ENCODE measurements at regions not wholly inside any gene's neighbourhood (a gene's known extent, or its start where the extent isn't known, plus 50 kb on each side); places are given as distances from the start of the nearest gene placed in this dataset.
A peak's percentile ranks its signal among the peaks of the same experiment; 100 is the strongest.

DNA sequence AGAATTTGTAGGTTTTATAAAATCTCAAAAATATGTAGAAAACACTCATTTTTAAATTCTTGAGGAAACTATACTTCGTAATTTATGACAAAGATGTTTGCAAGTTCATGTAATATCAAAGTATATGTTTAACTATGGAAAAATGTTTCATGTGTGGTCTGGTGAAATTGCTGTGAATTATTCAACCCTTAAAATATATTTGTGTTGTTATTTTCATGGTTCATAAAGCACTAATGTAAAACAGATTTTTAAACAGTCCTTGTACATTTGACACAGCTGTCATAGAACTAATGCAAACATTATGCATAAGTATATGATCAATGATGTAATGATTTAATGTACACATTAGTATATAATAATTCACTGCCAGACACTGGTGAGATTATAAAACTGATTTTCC, 83.1 kb upstream of the ARSJ start:
- Histone ChIP-seq H3K36me3 (0 out of 2 replicates have a peak, but pooled peaks cover 3% of the 10 kb centered on the region), H3K4me3 (no peak overlapping the region), H3K4me1 (replicated peaks) (no peaks in the 10 kb centered on the region), H3K9me3 (replicated peaks) (peaks cover 4% of the 10 kb centered on the region; the same call in 1 of the 2 replicates), H3K27ac (no peak overlapping the region), H3K27me3 (replicated peaks) (no peaks in the 10 kb centered on the region)
- DNase-seq (ENCODE audit: low read depth in 1 of 2, low spot score in 2 of 2): no peak

DNA sequence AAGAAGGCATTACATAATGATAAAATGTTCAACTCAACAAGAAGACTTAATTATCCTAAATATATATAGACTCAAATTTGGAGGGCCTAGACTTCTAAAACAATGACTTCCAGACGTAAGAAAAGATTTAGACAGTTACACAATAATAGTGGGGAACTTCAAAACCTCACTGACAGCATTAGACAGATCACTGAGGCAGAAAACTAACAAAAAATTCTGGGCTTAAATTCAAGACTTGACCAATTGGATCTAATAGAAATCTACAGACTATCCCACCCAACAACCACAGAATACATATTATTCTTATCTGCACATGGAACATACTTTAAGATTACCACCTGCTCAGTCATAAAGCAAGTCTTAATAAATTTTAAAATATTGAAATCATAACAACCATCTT, 93.3 kb upstream of the ARSJ start:
- no peak for DNase-seq (ENCODE audit: low read depth in 1 of 2, low spot score in 2 of 2)
- Histone ChIP-seq H3K36me3 (no peaks in the 10 kb centered on the region), H3K27ac (no peak overlapping the region), H3K27me3 (replicated peaks) (no peaks in the 10 kb centered on the region), H3K4me1 (replicated peaks) (peaks cover 9% of the 10 kb centered on the region), H3K9me3 (replicated peaks) (0 out of 2 replicates have a peak, but pooled peaks cover 2% of the 10 kb centered on the region), H3K4me3 (no peak overlapping the region)

DNA sequence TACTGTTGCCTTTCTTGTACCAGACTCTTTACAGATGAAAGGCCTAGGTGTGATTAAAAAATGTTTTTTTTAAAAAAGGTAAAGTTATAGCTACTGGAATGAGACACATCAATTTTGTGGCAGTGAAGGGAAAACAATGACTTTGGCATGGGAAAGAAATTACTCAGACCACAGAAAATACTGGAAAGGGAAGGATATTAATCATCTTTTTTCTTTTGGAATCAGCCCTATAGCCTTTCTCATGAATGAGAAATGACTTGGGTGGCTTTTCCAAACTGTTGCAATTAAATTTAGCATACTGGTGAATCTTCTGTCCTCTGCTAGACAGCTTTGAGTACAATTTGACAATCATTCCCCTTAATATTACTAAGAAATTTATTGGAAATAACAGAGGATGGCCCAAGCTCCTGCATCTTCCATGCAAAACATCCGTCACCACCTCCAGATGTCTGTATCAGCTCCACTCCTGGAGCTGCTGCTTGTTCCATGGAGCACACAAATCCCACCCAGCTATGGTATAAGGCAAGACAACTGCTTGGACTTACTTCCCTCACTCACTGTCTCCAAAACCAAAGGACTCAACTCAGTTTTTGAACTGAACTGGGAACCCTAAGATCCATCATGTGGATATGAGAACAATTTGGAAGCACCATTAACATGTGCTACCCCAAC, 97.6 kb upstream of the ARSJ start:
- peaks cover 11% of the 10 kb centered on the region for H3K4me1 ChIP-seq (replicated peaks)
- 0 out of 2 replicates have a peak, but pooled peaks cover 2% of the 10 kb centered on the region for H3K9me3 ChIP-seq (replicated peaks)
- H3K27ac ChIP-seq: no peak overlapping the region; the same call in 1 of the 2 replicates
- H3K27me3 ChIP-seq (replicated peaks): no peaks in the 10 kb centered on the region
- no peak for DNase-seq (ENCODE audit: low read depth in 1 of 2, low spot score in 2 of 2)
- no peak overlapping the region for H3K4me3 ChIP-seq
- H3K36me3 ChIP-seq: no peaks in the 10 kb centered on the region

- no peaks in the 10 kb centered on the region for H3K27me3 ChIP-seq (replicated peaks)
- H3K27ac ChIP-seq: no peak overlapping the region; the same call in 1 of the 2 replicates
- H3K36me3 ChIP-seq: no peaks in the 10 kb centered on the region
- H3K4me3 ChIP-seq: no peak overlapping the region
- peak; percentile 40 to 45 for DNase-seq (ENCODE audit: low read depth in 1 of 2, low spot score in 2 of 2)
- peaks cover 11% of the 10 kb centered on the region for H3K4me1 ChIP-seq (replicated peaks)
- H3K9me3 ChIP-seq (replicated peaks): 0 out of 2 replicates have a peak, but pooled peaks cover 2% of the 10 kb centered on the region
Measured at GRCh38 chr4:114077610-114078009, 98.2 kb upstream of the ARSJ start.

DNA sequence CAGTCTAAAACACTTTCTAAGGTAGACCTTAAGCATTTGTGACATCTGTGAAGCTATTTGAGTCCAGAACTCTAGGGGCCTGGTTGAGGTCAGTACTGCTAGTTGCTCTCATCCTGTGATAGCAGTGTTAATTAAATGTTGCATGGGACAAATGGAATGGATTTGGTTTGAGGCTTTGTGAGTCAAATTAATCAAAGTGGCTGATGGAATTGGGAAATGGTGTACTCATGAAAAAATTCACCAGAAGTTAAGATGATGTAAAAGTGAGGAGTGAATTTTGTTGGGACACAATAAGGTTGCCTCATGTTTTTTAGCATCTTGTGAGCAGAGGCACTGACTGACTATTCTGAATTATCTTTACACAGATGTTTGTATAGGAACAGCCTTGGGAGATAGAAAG, 99.2 kb upstream of the ARSJ start:
- H3K9me3 ChIP-seq (replicated peaks): 0 out of 2 replicates have a peak, but pooled peaks cover 2% of the 10 kb centered on the region
- no peak overlapping the region for H3K4me3 ChIP-seq
- H3K27ac ChIP-seq: no peak overlapping the region
- no peak for DNase-seq (ENCODE audit: low read depth in 1 of 2, low spot score in 2 of 2)
- H3K27me3 ChIP-seq (replicated peaks): no peaks in the 10 kb centered on the region
- no peaks in the 10 kb centered on the region for H3K36me3 ChIP-seq
- peaks cover 21% of the 10 kb centered on the region for H3K4me1 ChIP-seq (replicated peaks)

DNA sequence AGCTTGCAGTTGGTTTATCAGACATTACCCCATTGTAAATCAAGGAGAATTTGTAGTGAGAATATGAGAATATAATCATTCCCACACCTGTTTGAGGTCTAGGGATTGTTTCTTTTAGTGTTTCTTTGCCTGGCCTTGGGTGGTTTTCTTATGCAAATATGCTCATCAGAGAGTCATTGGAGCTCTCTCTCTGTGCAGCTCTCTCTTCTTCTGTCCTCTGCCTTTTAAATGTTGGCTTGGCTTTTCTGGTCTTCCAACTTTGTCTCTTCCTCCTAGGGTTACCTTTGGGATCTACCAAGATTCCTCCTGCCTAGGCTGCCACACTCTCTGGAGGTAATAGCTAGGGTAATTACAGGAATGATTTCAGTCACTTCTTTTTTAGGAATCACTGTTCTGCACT, 102.3 kb upstream of the ARSJ start:
- Histone ChIP-seq H3K4me1 (replicated peaks) (peaks cover 23% of the 10 kb centered on the region), H3K4me3 (no peak overlapping the region), H3K27ac (no peak overlapping the region), H3K27me3 (replicated peaks) (no peaks in the 10 kb centered on the region), H3K36me3 (no peaks in the 10 kb centered on the region), H3K9me3 (replicated peaks) (no peaks in the 10 kb centered on the region)
- no peak for DNase-seq (ENCODE audit: low read depth in 1 of 2, low spot score in 2 of 2)

DNA sequence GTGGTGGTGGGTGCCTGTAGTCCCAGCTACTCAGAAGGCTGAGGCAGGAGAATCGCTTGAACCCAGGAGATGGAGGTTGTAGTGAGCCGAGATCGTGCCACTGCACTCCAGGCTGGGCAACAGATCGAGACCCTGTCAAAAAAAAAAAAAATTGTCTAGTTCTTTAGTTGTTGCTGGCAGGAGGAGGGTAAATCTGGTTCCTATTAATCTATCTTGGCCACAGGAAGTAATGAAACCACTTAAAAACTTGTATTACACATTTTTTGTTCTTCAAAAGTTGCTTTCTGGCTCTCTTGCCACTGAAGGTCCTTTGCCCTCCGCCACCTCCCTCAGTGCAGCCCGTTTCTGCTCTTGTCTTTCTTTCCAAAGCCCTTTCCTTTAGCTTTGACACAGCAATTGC, 102.9 kb upstream of the ARSJ start:
- Histone ChIP-seq H3K4me1 (replicated peaks) (peaks cover 23% of the 10 kb centered on the region), H3K36me3 (no peaks in the 10 kb centered on the region)
- no peak for DNase-seq (ENCODE audit: low read depth in 1 of 2, low spot score in 2 of 2)

DNA sequence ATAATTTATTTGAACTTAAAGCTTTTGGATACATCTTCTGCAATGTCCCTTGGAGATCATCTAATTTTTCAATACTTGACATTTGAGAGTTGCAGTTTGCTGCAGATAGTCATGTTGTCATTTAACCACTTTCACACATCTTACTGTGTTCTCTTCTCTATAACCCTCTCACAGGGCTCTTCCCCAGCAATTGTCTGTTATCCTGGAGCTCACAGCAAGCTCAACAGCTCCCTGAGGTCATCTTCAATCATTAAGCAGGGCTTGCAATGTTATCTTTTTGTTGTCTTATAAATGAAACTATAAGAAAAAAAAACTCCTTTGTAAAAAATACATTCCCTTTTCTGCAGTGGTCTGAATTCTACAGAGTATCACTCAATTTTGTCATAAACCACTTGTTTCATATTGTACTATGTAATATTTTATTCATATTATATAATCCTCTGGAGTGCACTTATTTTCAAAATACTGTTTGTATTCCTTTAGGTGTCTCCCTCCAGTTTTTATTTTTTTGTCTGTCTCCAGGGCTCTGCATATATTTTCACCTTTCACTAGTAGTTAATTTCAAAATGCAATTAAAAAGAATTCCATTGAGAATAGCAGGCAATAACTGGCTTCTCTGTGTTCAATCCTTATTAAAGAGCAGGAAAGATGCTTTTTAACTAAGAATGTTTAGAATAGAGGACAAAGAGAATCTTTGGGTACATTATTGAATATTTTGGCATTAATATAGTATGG, 106.3 kb upstream of the ARSJ start:
- H3K4me3 ChIP-seq: no peak overlapping the region
- no peak overlapping the region for H3K27ac ChIP-seq
- peaks cover 29% of the 10 kb centered on the region for H3K4me1 ChIP-seq (replicated peaks)
- no peaks in the 10 kb centered on the region for H3K36me3 ChIP-seq
- no peaks in the 10 kb centered on the region for H3K9me3 ChIP-seq (replicated peaks)
- no peaks in the 10 kb centered on the region for H3K27me3 ChIP-seq (replicated peaks)
- DNase-seq (ENCODE audit: low read depth in 1 of 2, low spot score in 2 of 2): no peak

More for the DNA sequence above, 102.9 kb upstream of the ARSJ start:
- Histone ChIP-seq H3K27me3 (replicated peaks) (no peaks in the 10 kb centered on the region), H3K9me3 (replicated peaks) (no peaks in the 10 kb centered on the region), H3K27ac (no peak overlapping the region), H3K4me3 (no peak overlapping the region)

GRCh38 chr4:114087596-114088230, 108.3 kb upstream of the ARSJ start:
- H3K27ac ChIP-seq: peak overlapping the region; percentile 44
- H3K27me3 ChIP-seq (replicated peaks): no peaks in the 10 kb centered on the region
- peak in 1 of 2 experiments; percentile 62 for DNase-seq (ENCODE audit: low read depth in 1 of 2, low spot score in 2 of 2)
- peaks cover 28% of the 10 kb centered on the region for H3K4me1 ChIP-seq (replicated peaks)
- no peaks in the 10 kb centered on the region for H3K9me3 ChIP-seq (replicated peaks)
- H3K36me3 ChIP-seq: no peaks in the 10 kb centered on the region
- H3K4me3 ChIP-seq: no peak overlapping the region

- Histone ChIP-seq H3K4me3 (no peak overlapping the region), H3K4me1 (replicated peaks) (peaks cover 20% of the 10 kb centered on the region), H3K27ac (peak overlapping the region; percentile 44)
Measured at GRCh38 chr4:114088481-114088880, 109.0 kb upstream of the ARSJ start.

GRCh38 chr4:114091546-114091945, 112.1 kb upstream of the ARSJ start:
- Histone ChIP-seq H3K9me3 (replicated peaks) (no peaks in the 10 kb centered on the region), H3K27ac (no peak overlapping the region), H3K4me1 (replicated peaks) (peaks cover 19% of the 10 kb centered on the region), H3K27me3 (replicated peaks) (no peaks in the 10 kb centered on the region), H3K4me3 (no peak overlapping the region), H3K36me3 (no peaks in the 10 kb centered on the region)
- DNase-seq (ENCODE audit: low read depth in 1 of 2, low spot score in 2 of 2): no peak

More at GRCh38 chr4:114088481-114088880, 109.0 kb upstream of the ARSJ start:
- H3K9me3 ChIP-seq (replicated peaks): no peaks in the 10 kb centered on the region
- no peaks in the 10 kb centered on the region for H3K36me3 ChIP-seq
- no peak for DNase-seq (ENCODE audit: low read depth in 1 of 2, low spot score in 2 of 2)
- no peaks in the 10 kb centered on the region for H3K27me3 ChIP-seq (replicated peaks)

- Histone ChIP-seq H3K27ac (no peak overlapping the region), H3K36me3 (no peaks in the 10 kb centered on the region), H3K27me3 (replicated peaks) (no peaks in the 10 kb centered on the region), H3K4me3 (no peak overlapping the region), H3K4me1 (replicated peaks) (peaks cover 2% of the 10 kb centered on the region), H3K9me3 (replicated peaks) (no peaks in the 10 kb centered on the region)
- no peak for DNase-seq (ENCODE audit: low read depth in 1 of 2, low spot score in 2 of 2)
Measured at GRCh38 chr4:114093221-114093715, 113.8 kb upstream of the ARSJ start.

GRCh38 chr4:114100288-114101031, 121.0 kb upstream of the ARSJ start:
- Histone ChIP-seq H3K27ac (no peak overlapping the region), H3K9me3 (replicated peaks) (no peaks in the 10 kb centered on the region), H3K36me3 (no peaks in the 10 kb centered on the region), H3K4me3 (no peak overlapping the region), H3K27me3 (replicated peaks) (no peaks in the 10 kb centered on the region), H3K4me1 (replicated peaks) (no peaks in the 10 kb centered on the region)
- no peak for DNase-seq (ENCODE audit: low read depth in 1 of 2, low spot score in 2 of 2)
